MM.1S (cell line): ENCODE measurements at regions not wholly inside any gene's neighbourhood (a gene's known extent, or its start where the extent isn't known, plus 50 kb on each side); places are given as distances from the start of the nearest gene placed in this dataset.

ENCODE experiments used
- CTCF ChIP-seq: fragments of 300-600 bp; sonication (generic); IDR thresholded peaks from 2 replicates; pipeline ENCODE4 v1.5.1; 2016; ENCODE audit warnings: antibody characterized with exemption, low read length, mixed read lengths
- EZH2 ChIP-seq: fragments of 300-600 bp; sonication (generic); optimal IDR thresholded peaks from 2 replicates; pipeline ENCODE3; 2017; ENCODE audit warnings: low read depth, mild to moderate bottlenecking, antibody characterized with exemption, low read length, mixed read lengths

GRCh38 chr2:138906549-138906948 is 126.4 kb upstream of the NXPH2 start:
- TF ChIP-seq EZH2 (no peak), CTCF (no peak)
